ENCODE measurements at regions not wholly inside any gene's neighbourhood (a gene's known extent, or its start where the extent isn't known, plus 50 kb on each side); places are given as distances from the start of the nearest gene placed in this dataset.

GRCh38 chr22:48531108-48531507, 1296.6 kb downstream of the BRD1 start:
- intact Hi-C loops (cut with DNase I; ENCODE audit: low total_unique reads): no loop called here
- WGBS, 5 donors: 70 to 97% (median 77%) methylated on average over 5 to 11 of the region's 11 CpGs
- H3K36me3 ChIP-seq: no peaks in the 10 kb centered on the region
- peaks cover 0 to 44% (median 0%) of the 10 kb centered on the region in 7 donors for H3K27me3 ChIP-seq (replicated peaks in 1 of 7)
- H3K9me3 ChIP-seq: no peaks in the 10 kb centered on the region
- no peak overlapping the region for H3K4me3 ChIP-seq
- no peak for DNase-seq
- TF ChIP-seq CTCF (IDR thresholded peaks at IDR 0.05 in 8 of 11, conservative IDR thresholded peaks at IDR 0.05 in 3 of 11) (no peak), POLR2AphosphoS5 (IDR thresholded peaks at IDR 0.05) (no peak), POLR2A (IDR thresholded peaks at IDR 0.05) (no peak)
- H3K4me1 ChIP-seq: no peaks in the 10 kb centered on the region
- H3K27ac ChIP-seq: no peak overlapping the region

GRCh38 chr22:48530666-48531065, 1297.0 kb downstream of the BRD1 start:
- no peak for TF ChIP-seq POLR2A (IDR thresholded peaks at IDR 0.05)
- TF ChIP-seq CTCF (IDR thresholded peaks at IDR 0.05 in 8 of 11, conservative IDR thresholded peaks at IDR 0.05 in 3 of 11): no peak
- no peak for TF ChIP-seq POLR2AphosphoS5 (IDR thresholded peaks at IDR 0.05)
- intact Hi-C loops (cut with DNase I; ENCODE audit: low total_unique reads): no loop called here
- Histone ChIP-seq H3K36me3 (no peaks in the 10 kb centered on the region), H3K27me3 (replicated peaks in 1 of 7) (peaks cover 0 to 48% (median 0%) of the 10 kb centered on the region in 7 donors), H3K27ac (no peak overlapping the region), H3K4me3 (no peak overlapping the region), H3K4me1 (no peaks in the 10 kb centered on the region), H3K9me3 (no peaks in the 10 kb centered on the region)
- DNase-seq: no peak
- 74 to 83% (median 78%) methylated on average over 6 to 10 of the region's 10 CpGs for WGBS, 5 donors

GRCh38 chr22:48528221-48528915, 1299.3 kb downstream of the BRD1 start:
- no peak for DNase-seq
- WGBS, 5 donors: 82 to 96% (median 87%) methylated on average over 13 of the region's 13 CpGs
- no peak for TF ChIP-seq CTCF (IDR thresholded peaks at IDR 0.05 in 8 of 11, conservative IDR thresholded peaks at IDR 0.05 in 3 of 11)
- no peak for TF ChIP-seq POLR2A (IDR thresholded peaks at IDR 0.05)
- TF ChIP-seq POLR2AphosphoS5 (IDR thresholded peaks at IDR 0.05): no peak
- no peak overlapping the region for H3K4me3 ChIP-seq
- intact Hi-C loops (cut with DNase I; ENCODE audit: low total_unique reads): no loop called here
- H3K27ac ChIP-seq: no peak overlapping the region
- no peaks in the 10 kb centered on the region for H3K36me3 ChIP-seq
- H3K27me3 ChIP-seq (replicated peaks in 1 of 7): peaks cover 0 to 45% (median 0%) of the 10 kb centered on the region in 7 donors
- H3K4me1 ChIP-seq: no peaks in the 10 kb centered on the region
- no peaks in the 10 kb centered on the region for H3K9me3 ChIP-seq

- 86 to 91% (median 87%) methylated on average over 12 to 14 of the region's 14 CpGs for WGBS, 5 donors
- no peak for DNase-seq
- H3K36me3 ChIP-seq: no peaks in the 10 kb centered on the region
- H3K27me3 ChIP-seq (replicated peaks in 1 of 7): peaks cover 0 to 25% (median 0%) of the 10 kb centered on the region in 7 donors
- no peak for TF ChIP-seq POLR2A (IDR thresholded peaks at IDR 0.05)
- no peak for TF ChIP-seq POLR2AphosphoS5 (IDR thresholded peaks at IDR 0.05)
- TF ChIP-seq CTCF (IDR thresholded peaks at IDR 0.05 in 8 of 11, conservative IDR thresholded peaks at IDR 0.05 in 3 of 11): no peak
- H3K4me1 ChIP-seq: no peaks in the 10 kb centered on the region
- H3K4me3 ChIP-seq: no peak overlapping the region
- no peak overlapping the region for H3K27ac ChIP-seq
- H3K9me3 ChIP-seq: no peaks in the 10 kb centered on the region
- intact Hi-C loops (cut with DNase I; ENCODE audit: low total_unique reads): no loop called here
These were observed 1303.9 kb downstream of the BRD1 start for GRCh38 chr22:48523761-48524160.

All from spleen (tissue), 11 donors.